NCI-H774 (cell line): ENCODE measurements at regions not wholly inside any gene's neighbourhood (a gene's known extent, or its start where the extent isn't known, plus 50 kb on each side); places are given as distances from the start of the nearest gene placed in this dataset.
A peak's percentile ranks its signal among the peaks of the same experiment; 100 is the strongest.

Source experiments
- DNase-seq: peaks from one replicate; lab custom pipeline; 2025; lab: John Stamatoyannopoulos, UW

DNA sequence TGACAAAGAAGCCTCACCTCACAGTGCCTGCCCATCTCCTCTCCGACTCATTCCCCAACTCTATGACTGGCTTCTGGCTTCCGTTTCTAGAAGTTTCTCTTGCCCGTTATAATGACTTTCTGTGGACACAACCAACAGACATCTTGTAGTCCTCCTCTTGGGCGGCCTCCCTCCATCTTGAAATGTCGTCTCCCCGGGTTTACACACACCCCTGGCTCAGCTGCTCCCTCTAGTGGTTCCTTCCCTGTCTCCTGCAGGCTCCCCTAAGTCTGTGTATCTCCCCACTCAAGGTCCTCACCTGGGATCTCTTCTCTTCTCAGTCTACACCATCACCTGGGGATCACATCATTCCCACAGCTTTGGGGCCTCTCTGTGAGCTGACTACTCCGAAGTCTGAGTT is 123.4 kb upstream of the NEBL start:
- no peak for DNase-seq

DNA sequence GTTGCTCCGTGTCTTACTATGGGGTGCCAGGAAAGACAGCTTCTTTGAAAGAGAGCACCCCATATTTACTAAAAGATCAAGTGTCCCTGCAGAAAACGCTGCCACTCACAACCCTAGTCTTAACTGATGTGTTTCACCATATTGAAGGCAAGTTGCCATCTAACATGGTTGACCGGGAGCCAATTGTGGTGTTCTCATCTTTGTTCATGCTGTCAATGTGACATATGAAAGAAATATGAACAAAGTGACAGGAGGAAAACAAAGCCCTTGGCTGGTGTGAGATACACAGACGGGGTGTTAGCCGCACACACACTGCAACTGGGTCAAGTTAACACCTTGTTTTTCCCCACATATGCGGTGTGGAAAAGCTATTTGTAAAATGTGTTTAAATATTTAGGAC is 122.3 kb upstream of the NEBL start:
- no peak for DNase-seq

- no peak for DNase-seq
These were observed 118.7 kb upstream of the NEBL start for GRCh38 chr10:21015851-21016250.

DNA sequence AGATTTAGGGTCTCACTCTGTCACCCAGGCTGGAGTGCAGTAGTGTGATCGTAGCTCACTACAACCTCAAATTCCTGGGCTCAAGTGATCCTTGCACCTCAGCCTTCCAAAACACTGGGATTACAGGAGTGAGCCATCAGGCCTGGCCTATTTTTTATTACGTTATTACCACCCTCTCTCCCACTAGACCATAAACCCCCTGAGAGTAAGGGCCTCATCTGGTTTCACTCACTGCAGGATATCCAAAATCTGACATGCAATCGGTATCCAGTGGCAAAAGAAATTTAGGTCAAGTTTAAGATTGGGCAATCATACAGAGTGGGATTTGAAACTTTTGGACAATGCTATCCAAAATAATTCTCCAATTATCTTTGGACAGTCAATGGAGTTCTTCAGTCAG is 117.0 kb upstream of the NEBL start:
- no peak for DNase-seq

GRCh38 chr10:21011433-21012018 is 114.4 kb upstream of the NEBL start:
- no peak for DNase-seq

DNA sequence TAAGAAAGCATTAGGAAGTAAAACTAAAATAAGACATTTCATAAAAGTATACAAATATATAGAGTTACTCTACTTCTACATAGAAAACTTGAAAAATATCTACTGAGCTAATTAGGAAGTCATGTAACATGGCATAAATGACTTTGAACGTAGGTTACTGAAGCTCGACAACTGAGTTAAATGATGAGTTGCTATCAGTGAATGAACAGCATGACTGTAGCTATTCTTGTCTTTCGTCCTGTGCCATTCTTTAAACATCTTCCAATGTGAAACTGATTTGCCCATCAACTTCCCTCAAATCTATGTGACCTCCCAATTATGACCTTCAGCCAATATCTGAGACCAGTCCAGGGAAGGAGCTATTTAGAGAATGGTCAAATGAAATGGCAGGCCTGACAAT is 113.5 kb upstream of the NEBL start:
- no peak for DNase-seq

- no peak for DNase-seq
These were observed 106.2 kb upstream of the NEBL start for GRCh38 chr10:21003240-21003822.

GRCh38 chr10:21002091-21002878 is 105.2 kb upstream of the NEBL start:
- DNase-seq = no peak

- DNase-seq = no peak
These were observed 102.6 kb upstream of the NEBL start for GRCh38 chr10:20999699-21000098.

DNA sequence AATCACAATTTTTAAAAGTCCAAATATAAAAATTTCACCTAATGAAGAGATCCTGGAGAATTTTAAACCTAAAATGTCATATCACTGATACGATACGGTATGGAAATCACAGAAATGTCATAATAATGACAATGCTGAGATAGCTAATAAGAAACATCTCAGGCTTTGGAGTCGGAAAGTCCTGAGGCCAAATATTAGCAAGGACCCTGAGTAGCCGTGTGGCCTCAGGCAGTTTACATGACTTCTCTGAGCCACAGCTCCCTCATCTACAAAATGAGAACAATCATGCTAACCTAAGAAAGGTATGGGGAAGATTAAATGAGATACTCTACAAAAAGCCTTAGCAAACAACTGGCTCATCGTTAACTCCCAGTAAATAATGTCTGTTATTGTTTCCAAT is 100.9 kb upstream of the NEBL start:
- DNase-seq = no peak

DNA sequence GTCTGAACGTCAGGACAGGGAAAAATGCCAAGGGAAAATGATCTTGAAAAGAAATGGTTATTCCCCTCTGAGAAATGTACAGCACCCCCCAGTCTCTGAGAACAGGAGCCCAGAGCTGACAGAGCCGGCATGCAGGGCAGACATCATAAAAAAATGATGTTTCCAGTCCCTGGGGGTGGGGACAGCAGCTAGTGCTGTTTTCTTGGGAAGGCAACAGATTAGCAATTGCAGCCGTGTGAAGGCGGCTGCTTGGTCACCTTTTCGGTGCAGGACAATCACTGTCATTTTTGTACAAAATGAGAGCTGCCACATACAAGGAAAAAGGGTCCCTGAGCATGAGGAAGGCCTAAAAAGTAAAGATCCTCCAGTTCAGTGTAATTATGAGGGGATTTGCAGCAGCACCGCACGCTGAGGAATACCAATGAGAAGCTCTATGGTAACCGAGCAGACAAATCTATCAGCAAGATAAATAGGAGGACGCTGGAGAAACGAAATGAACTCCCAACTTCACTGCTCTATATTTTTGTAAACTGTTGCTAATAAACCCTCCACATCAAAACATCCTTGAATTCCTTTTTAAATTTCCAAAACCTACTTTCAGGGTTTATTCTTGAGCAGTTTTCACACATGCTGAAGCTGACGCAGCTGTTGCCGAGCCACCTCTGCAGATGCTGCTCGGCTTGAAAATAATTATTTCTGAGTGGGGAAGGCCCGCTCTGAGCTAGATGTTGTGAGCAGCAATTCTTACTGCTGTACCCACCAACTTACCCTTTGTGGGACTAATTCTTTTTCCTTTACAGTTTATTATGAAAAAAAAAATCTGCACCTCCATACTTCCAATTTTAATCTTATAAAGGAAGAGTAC is 98.2 kb upstream of the NEBL start:
- no peak for DNase-seq

- DNase-seq = no peak
These were observed 96.9 kb upstream of the NEBL start for GRCh38 chr10:20993830-20994527.

DNA sequence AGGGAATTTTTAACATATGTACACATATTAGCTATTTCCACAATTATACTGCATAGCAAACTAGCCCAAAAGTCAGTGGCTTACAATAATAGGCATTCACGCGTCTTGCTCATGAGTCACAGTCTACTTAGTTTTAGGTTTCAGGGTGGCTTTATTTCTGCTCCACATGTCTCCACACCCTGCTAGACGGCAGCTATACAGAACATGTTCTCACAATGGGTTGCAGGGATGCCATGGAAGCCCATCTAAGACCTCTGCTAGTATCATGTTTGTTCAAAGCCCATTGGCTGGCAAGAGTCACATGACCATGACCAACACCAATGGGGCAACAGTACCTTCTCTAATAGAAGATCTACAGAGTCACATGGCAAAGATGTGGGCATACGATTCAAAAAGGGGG is 96.3 kb upstream of the NEBL start:
- no peak for DNase-seq

DNA sequence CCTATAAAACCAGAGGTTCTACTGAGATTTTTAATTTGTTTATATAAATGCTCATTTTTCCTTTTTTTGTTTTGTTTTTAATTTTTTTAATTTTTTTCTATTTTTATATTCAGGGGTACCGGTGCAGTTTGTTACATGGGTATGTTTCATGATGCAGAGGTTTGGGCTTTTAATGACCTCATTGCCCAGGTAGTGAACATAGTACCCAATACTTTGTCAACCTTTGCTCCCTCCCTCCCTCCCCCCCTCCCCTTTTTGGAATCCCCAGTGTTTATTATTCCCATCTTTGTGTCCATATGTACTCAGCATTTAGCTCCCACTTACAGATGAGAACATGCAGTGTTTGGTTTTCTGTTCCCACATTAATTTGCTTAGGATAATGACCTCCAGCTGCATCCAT is 94.4 kb upstream of the NEBL start:
- DNase-seq = peak; percentile 58

DNA sequence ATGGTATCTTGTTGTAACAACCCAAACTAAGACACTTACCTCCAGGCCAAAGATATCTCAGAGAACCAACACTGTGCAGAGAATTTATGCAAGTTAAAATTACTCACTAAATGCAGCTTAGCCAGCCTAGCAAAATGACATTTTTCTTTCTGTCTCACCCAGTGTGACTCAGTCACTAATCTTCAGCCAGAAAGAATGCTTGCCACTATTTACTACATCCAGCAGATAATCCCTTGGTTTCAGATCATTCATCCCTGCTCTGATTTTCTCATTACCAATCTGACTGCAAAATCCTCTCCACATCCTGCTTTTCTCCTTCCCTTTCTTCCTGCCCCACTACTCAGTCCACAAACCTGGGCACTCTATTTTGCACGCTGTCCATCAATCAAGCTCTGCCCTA is 93.5 kb upstream of the NEBL start:
- no peak for DNase-seq

DNA sequence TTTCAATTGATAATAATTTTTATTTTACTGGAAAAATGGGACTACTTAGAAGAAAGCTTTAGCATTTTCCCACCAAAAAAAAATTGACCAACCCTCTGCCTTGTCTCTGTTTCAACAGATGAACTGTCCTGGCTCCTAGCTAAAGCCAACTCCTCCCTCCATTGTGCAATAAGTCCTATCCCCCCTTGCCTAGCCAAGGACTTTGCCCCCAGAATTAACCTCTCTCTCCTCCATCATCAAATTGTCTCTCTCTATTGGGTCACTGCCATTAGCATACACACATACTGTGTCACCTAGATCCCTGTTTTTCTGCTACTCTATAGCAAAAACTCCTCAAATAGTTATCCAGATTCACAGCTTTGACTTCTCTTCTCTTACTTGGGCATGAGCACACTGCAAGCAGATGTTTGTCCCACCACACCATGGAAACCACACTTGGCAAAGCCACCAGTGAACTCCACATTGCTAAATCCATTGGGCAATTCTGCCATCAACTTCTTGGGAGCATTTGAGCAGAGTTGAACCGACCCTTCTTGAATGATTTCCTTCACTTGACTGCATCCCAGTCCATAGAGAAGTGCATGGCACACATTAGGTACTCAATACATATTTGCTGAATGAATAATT is 91.4 kb upstream of the NEBL start:
- DNase-seq = no peak

- no peak for DNase-seq
These were observed 88.9 kb upstream of the NEBL start for GRCh38 chr10:20986049-20986448.

- no peak for DNase-seq
These were observed 87.6 kb upstream of the NEBL start for GRCh38 chr10:20984662-20985061.

DNA sequence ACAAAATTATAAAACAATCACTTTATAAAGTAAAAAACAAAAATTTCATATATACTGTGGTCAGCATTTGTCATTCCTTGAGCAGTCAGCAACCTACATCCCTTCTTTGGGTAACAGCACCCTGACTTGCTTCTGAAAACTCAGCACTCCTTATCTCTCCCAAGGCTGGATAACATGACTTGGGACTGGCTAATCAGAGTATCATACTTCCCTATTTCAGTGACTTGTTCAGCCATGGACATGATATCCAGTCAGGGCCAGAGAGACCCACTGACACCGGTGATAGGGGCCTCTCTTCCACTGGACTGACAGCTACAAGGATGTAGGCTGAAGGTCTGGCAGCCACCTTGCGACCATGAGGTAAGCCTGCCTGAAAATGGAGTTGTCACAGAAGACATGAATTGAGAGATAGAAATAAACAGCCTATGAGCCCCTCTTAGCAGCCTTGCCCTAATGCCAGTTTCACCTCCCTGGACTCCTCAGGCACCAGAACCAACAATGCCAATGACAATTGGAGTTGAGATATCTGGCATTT is 84.4 kb upstream of the NEBL start:
- no peak for DNase-seq

DNA sequence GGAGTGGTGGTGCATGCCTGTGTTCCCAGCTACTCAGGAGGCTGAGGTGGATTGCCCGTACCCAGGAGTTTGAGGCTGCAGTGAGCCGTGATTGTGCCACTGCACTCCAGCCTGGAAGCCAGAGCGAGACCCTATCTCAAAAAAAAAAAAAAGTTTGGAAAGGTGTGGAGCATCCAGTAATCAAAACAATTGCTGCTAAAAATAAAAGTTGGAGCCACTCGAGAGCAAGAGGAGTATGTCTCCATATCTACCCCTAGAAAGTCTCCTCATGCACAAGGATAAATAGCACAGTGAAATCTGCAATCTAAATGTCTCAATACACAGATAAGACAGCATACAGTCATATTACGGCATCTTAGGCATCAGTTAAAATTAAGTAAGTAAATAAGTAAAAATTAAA is 81.5 kb upstream of the NEBL start:
- DNase-seq = no peak

DNA sequence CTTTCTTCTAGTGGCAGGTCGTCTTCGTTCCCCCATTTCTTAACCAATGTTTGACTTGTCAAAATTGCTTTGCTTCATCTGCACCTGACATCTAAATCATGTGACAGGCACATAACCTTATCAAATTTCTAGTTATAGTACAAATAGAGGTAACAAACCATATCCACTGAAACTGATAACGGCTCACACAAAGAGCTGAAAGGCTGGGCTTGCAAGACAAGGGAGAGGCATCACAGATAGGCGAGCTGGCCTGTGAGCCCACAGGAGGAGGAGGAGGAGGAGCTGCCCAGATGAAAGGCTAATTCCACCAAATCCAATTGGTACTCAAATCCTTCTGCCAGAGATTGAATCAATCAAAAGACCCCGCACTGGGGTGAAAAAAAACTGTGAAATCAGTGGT is 80.2 kb upstream of the NEBL start:
- no peak for DNase-seq
